Mammary epithelial cell (primary cell): ENCODE measurements at regions not wholly inside any gene's neighbourhood (a gene's known extent, or its start where the extent isn't known, plus 50 kb on each side); places are given as distances from the start of the nearest gene placed in this dataset.

Source experiments
- CTCF ChIP-seq, 2 donors: IDR thresholded peaks in 1 of 2; conservative IDR thresholded peaks in 1 of 2; 2 replicates each; pipeline ENCODE4 v1.5.1; 2011 to 2012; ENCODE audit warnings: inconsistent platforms in 2 of 2, low read length in 2 of 2, mild to moderate bottlenecking in 2 of 2, control low read depth in 1 of 2, low read depth in 1 of 2; ENCODE audit not compliant: insufficient read depth in 1 of 2; ENCODE audit errors: extremely low read depth in 1 of 2
- EZH2 ChIP-seq: IDR thresholded peaks from 2 replicates; pipeline ENCODE4 v1.6.1; 2012; ENCODE audit warnings: low read length, inconsistent platforms, borderline replicate concordance

- TF ChIP-seq CTCF (conservative IDR thresholded peaks at IDR 0.05 in 1 of 2, IDR thresholded peaks at IDR 0.05 in 1 of 2; ENCODE audit: extremely low read depth in 1 of 2, insufficient read depth in 1 of 2, low read depth in 1 of 2, low read length in 2 of 2), result no peak
- no peak for TF ChIP-seq EZH2
Measured at GRCh38 chr3:150169330-150169940, 198.7 kb upstream of the PFN2 start.
